ENCODE measurements at regions not wholly inside any gene's neighbourhood (a gene's known extent, or its start where the extent isn't known, plus 50 kb on each side); places are given as distances from the start of the nearest gene placed in this dataset.
A peak's percentile ranks its signal among the peaks of the same experiment; 100 is the strongest.

GRCh38 chr7:52670608-52671225 is 364.7 kb upstream of the POM121L12 start:
- H3K27ac Mint-ChIP-seq: no peak overlapping the region
- no peaks in the 10 kb centered on the region for H3K4me1 ChIP-seq (ENCODE audit: control insufficient read depth, insufficient read depth, low read length)
- no peak for DNase-seq
- no peaks in the 10 kb centered on the region for H3K36me3 ChIP-seq (ENCODE audit: control insufficient read depth, insufficient read depth, low read length)
- TF ChIP-seq CTCF (conservative IDR thresholded peaks at IDR 0.05): no peak
- no peak overlapping the region for H3K4me3 ChIP-seq (ENCODE audit: low read length)
- H3K9ac ChIP-seq (ENCODE audit: extremely low read depth, low read length, poor library complexity, severe bottlenecking): no peak overlapping the region
- peak overlapping the region; percentile 66 for H3K27ac ChIP-seq (ENCODE audit: low read depth, low read length)
- WGBS, 2 experiments (ENCODE audit: insufficient coverage in 1 of 2, insufficient read length in 1 of 2): 68 to 76% methylated on average over 3 to 4 of the region's 4 CpGs
- H3K9me3 Mint-ChIP-seq: no peaks in the 10 kb centered on the region
- no peaks in the 10 kb centered on the region for H3K36me3 Mint-ChIP-seq (ENCODE audit: low read depth)
- no peaks in the 10 kb centered on the region for H3K9me3 ChIP-seq (ENCODE audit: control insufficient read depth, low read length)
- peaks cover 8% of the 10 kb centered on the region for H3K4me1 Mint-ChIP-seq
- no peaks in the 10 kb centered on the region for H3K27me3 ChIP-seq (ENCODE audit: control insufficient read depth, insufficient read depth, low read length, poor library complexity, severe bottlenecking)
- H3K4me3 Mint-ChIP-seq: no peak overlapping the region
- no peaks in the 10 kb centered on the region for H3K27me3 Mint-ChIP-seq (ENCODE audit: insufficient read depth)

GRCh38 chr7:52669031-52669430 is 366.4 kb upstream of the POM121L12 start:
- TF ChIP-seq CTCF (conservative IDR thresholded peaks at IDR 0.05): no peak
- no peak overlapping the region for H3K4me3 ChIP-seq (ENCODE audit: low read length)
- no peaks in the 10 kb centered on the region for H3K9me3 ChIP-seq (ENCODE audit: control insufficient read depth, low read length)
- 97 to 98% methylated on average over 10 to 21 of the region's 21 CpGs for WGBS, 2 experiments (ENCODE audit: insufficient coverage in 1 of 2, insufficient read length in 1 of 2)
- H3K9ac ChIP-seq (ENCODE audit: extremely low read depth, low read length, poor library complexity, severe bottlenecking): no peak overlapping the region
- H3K27me3 ChIP-seq (ENCODE audit: control insufficient read depth, insufficient read depth, low read length, poor library complexity, severe bottlenecking): no peaks in the 10 kb centered on the region
- H3K36me3 Mint-ChIP-seq (ENCODE audit: low read depth): no peaks in the 10 kb centered on the region
- no peak overlapping the region for H3K27ac ChIP-seq (ENCODE audit: low read depth, low read length)
- no peaks in the 10 kb centered on the region for H3K9me3 Mint-ChIP-seq
- H3K4me1 Mint-ChIP-seq: peaks cover 8% of the 10 kb centered on the region
- no peaks in the 10 kb centered on the region for H3K36me3 ChIP-seq (ENCODE audit: control insufficient read depth, insufficient read depth, low read length)
- no peaks in the 10 kb centered on the region for H3K27me3 Mint-ChIP-seq (ENCODE audit: insufficient read depth)
- no peak overlapping the region for H3K4me3 Mint-ChIP-seq
- no peak for DNase-seq
- H3K4me1 ChIP-seq (ENCODE audit: control insufficient read depth, insufficient read depth, low read length): no peaks in the 10 kb centered on the region
- H3K27ac Mint-ChIP-seq: no peak overlapping the region

- H3K4me3 ChIP-seq (ENCODE audit: low read length): no peak overlapping the region
- no peak for DNase-seq
- no peaks in the 10 kb centered on the region for H3K4me1 ChIP-seq (ENCODE audit: control insufficient read depth, insufficient read depth, low read length)
- H3K27ac ChIP-seq (ENCODE audit: low read depth, low read length): no peak overlapping the region
- no peak overlapping the region for H3K27ac Mint-ChIP-seq
- no peaks in the 10 kb centered on the region for H3K9me3 ChIP-seq (ENCODE audit: control insufficient read depth, low read length)
- H3K4me3 Mint-ChIP-seq: no peak overlapping the region
- no peaks in the 10 kb centered on the region for H3K36me3 ChIP-seq (ENCODE audit: control insufficient read depth, insufficient read depth, low read length)
- WGBS, 2 experiments (ENCODE audit: insufficient coverage in 1 of 2, insufficient read length in 1 of 2): 95 to 96% methylated on average over 4 to 17 of the region's 17 CpGs
- H3K36me3 Mint-ChIP-seq (ENCODE audit: low read depth): no peaks in the 10 kb centered on the region
- no peak overlapping the region for H3K9ac ChIP-seq (ENCODE audit: extremely low read depth, low read length, poor library complexity, severe bottlenecking)
- peaks cover 8% of the 10 kb centered on the region for H3K4me1 Mint-ChIP-seq
- H3K9me3 Mint-ChIP-seq: no peaks in the 10 kb centered on the region
- TF ChIP-seq CTCF (conservative IDR thresholded peaks at IDR 0.05): no peak
- no peaks in the 10 kb centered on the region for H3K27me3 Mint-ChIP-seq (ENCODE audit: insufficient read depth)
- no peaks in the 10 kb centered on the region for H3K27me3 ChIP-seq (ENCODE audit: control insufficient read depth, insufficient read depth, low read length, poor library complexity, severe bottlenecking)
These were observed 367.0 kb upstream of the POM121L12 start for GRCh38 chr7:52668435-52668834.
